H1 (cell line): ENCODE measurements at regions not wholly inside any gene's neighbourhood (a gene's known extent, or its start where the extent isn't known, plus 50 kb on each side); places are given as distances from the start of the nearest gene placed in this dataset.

ENCODE experiments used
- EGR1 ChIP-seq: IDR thresholded peaks from 2 replicates; pipeline ENCODE4 v1.6.1; 2011; ENCODE audit warnings: low read depth, low read length, borderline replicate concordance
- GABPA ChIP-seq: IDR thresholded peaks from 2 replicates; pipeline ENCODE4 v1.6.1; 2011; ENCODE audit warnings: mild to moderate bottlenecking, low read length, moderate library complexity, borderline replicate concordance; ENCODE audit not compliant: insufficient read depth
- JUN ChIP-seq: IDR thresholded peaks from 2 replicates; pipeline ENCODE4 v1.6.1; 2011; ENCODE audit warnings: low read depth, mild to moderate bottlenecking, improper control_type of control experiment, low read length
- KDM1A ChIP-seq: fragments of 200-600, 300-600 bp; sonication (generic); IDR thresholded peaks from 2 replicates; pipeline ENCODE4 v1.7.1; 2016; ENCODE audit warnings: mild to moderate bottlenecking, low read length, borderline replicate concordance
- POU5F1 ChIP-seq: IDR thresholded peaks from 2 replicates; pipeline ENCODE4 v1.6.1; 2011; ENCODE audit warnings: low read depth, mild to moderate bottlenecking, low read length, moderate library complexity
- ZNF274 ChIP-seq: IDR thresholded peaks from 2 replicates; pipeline ENCODE4 v1.7.0; 2012; ENCODE audit warnings: low read length, borderline replicate concordance; ENCODE audit errors: extremely low read depth

DNA sequence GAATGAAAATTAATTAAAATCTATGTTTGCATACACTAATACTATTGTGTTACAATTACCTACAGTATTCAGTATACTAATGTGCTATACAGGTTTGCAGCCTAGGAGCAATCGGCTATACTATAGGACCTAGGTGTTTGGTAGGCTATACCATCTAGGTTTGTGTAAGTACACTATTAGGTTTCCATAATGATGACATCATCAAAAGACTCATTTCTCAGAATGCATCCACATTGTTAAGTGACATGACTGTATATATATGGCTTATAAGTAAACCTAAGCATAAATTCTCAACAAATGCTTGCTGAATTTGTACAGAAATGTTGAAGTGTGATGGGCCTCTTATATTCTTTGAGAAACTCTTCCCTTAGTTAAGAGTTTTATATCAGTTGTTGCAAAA, 206.5 kb upstream of the ZWINT start (continued):
- TF ChIP-seq KDM1A (no peak), ZNF274 (no peak), GABPA (no peak), POU5F1 (no peak), EGR1 (no peak), JUN (no peak)
